Neural crest cell (in vitro differentiated cells): ENCODE measurements at regions not wholly inside any gene's neighbourhood (a gene's known extent, or its start where the extent isn't known, plus 50 kb on each side); places are given as distances from the start of the nearest gene placed in this dataset.
A peak's percentile ranks its signal among the peaks of the same experiment; 100 is the strongest.

ENCODE experiments used
- DNase-seq: peaks from one replicate; pipeline ENCODE4 v3.0.0; 2021; ENCODE audit warnings: low read depth, mixed read lengths, low spot score
- H3K27ac Mint-ChIP-seq: one replicate; pipeline ENCODE4 v1.8.0; 2021; ENCODE audit warnings: mild to moderate bottlenecking, mixed read lengths; ENCODE audit not compliant: unreplicated experiment
- H3K27me3 Mint-ChIP-seq: 2 replicates; pipeline ENCODE4 v1.8.0; 2021; ENCODE audit warnings: low read depth, mild to moderate bottlenecking, mixed read lengths
- H3K36me3 Mint-ChIP-seq: 2 replicates; pipeline ENCODE4 v1.8.0; 2021; ENCODE audit warnings: low read depth, mild to moderate bottlenecking, mixed read lengths
- H3K4me1 Mint-ChIP-seq: 2 replicates; pipeline ENCODE4 v1.8.0; 2021; ENCODE audit warnings: mixed read lengths
- H3K4me3 Mint-ChIP-seq: one replicate; pipeline ENCODE4 v1.8.0; 2021; ENCODE audit warnings: mild to moderate bottlenecking, mixed read lengths
- H3K9me3 Mint-ChIP-seq: 2 replicates; pipeline ENCODE4 v1.8.0; 2021; ENCODE audit warnings: mixed read lengths
- TF ChIP-seq, protein P1 (sequence below): fragments of 200-600 bp; sonication (generic); conservative IDR thresholded peaks from 2 replicates; pipeline ENCODE4 v1.5.0; 2021; ENCODE audit warnings: antibody characterized with exemption, mild to moderate bottlenecking

DNA sequence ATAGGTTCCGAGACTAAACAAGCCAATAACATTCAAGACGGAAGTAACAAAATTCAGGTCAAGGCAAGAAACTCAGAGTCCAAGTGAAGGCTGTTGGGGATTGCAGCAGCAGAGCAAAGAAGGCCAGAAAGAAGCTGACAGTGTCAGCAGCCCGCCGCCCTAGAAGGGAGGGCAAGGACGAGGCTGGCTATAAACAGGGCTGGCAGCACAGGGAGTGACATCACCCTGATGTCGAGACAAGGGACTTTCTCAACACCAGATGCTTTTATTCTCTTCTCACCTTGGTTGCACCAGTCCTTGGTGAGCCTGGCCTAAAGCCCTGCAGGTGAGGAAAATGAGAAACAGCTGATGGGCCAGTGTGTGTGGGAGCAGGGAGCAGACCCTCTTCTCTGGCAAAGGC is 687.7 kb upstream of the NRP1 start:
- H3K27me3 Mint-ChIP-seq: no peaks in the 10 kb centered on the region
- no peaks in the 10 kb centered on the region for H3K4me1 Mint-ChIP-seq
- no peak for DNase-seq
- H3K9me3 Mint-ChIP-seq: peaks cover 2% of the 10 kb centered on the region
- TF ChIP-seq, protein P1, sequence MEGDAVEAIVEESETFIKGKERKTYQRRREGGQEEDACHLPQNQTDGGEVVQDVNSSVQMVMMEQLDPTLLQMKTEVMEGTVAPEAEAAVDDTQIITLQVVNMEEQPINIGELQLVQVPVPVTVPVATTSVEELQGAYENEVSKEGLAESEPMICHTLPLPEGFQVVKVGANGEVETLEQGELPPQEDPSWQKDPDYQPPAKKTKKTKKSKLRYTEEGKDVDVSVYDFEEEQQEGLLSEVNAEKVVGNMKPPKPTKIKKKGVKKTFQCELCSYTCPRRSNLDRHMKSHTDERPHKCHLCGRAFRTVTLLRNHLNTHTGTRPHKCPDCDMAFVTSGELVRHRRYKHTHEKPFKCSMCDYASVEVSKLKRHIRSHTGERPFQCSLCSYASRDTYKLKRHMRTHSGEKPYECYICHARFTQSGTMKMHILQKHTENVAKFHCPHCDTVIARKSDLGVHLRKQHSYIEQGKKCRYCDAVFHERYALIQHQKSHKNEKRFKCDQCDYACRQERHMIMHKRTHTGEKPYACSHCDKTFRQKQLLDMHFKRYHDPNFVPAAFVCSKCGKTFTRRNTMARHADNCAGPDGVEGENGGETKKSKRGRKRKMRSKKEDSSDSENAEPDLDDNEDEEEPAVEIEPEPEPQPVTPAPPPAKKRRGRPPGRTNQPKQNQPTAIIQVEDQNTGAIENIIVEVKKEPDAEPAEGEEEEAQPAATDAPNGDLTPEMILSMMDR: no peak
- H3K4me3 Mint-ChIP-seq: no peak overlapping the region
- no peaks in the 10 kb centered on the region for H3K36me3 Mint-ChIP-seq
- H3K27ac Mint-ChIP-seq: no peak overlapping the region

DNA sequence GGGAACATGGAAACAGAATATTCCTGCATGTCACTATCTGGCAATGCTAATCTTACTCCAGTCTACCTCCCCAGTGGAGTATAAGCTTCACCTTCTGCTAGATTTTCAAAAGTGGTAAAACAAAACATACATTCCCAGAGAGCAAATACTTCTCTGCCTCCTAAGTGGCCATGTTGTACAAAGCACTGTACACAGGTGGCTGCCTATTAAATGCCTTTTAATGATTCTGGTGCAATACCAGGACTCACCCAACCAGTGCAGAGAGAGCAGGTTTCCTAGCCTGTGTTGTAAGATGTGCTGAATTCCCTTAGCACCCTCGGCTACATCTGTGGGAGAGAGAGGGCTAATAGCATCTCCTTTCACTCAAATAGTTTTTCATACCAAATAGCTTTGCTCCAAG is 684.3 kb upstream of the NRP1 start:
- Mint-ChIP-seq H3K4me3 (no peak overlapping the region), H3K27me3 (no peaks in the 10 kb centered on the region), H3K27ac (no peak overlapping the region), H3K4me1 (peaks cover 3% of the 10 kb centered on the region), H3K9me3 (no peaks in the 10 kb centered on the region), H3K36me3 (no peaks in the 10 kb centered on the region)
- TF ChIP-seq, protein P1: no peak
- DNase-seq: no peak

DNA sequence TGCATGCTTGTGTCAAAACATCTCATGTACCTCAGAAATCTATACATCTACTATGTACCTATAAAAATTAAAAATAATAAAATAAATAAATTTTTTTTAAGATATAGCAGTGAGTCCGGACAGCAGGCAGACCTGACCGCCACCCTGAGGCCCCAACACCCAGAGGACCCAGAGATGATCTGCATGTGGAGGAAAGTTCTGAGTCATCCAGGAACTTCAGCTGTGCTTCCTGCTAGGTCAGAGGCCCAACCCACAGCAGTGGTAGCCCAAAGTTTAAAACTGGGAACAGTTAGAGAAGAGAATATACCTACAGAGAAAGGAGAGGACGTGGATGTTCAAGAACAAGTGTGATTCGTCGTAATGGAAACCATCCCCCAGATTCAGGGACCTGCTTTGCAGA is 683.7 kb upstream of the NRP1 start:
- Mint-ChIP-seq H3K9me3 (no peaks in the 10 kb centered on the region), H3K4me3 (no peak overlapping the region), H3K4me1 (peaks cover 3% of the 10 kb centered on the region), H3K27me3 (peaks cover 2% of the 10 kb centered on the region), H3K36me3 (no peaks in the 10 kb centered on the region), H3K27ac (no peak overlapping the region)
- TF ChIP-seq, protein P1: no peak
- DNase-seq: no peak

DNA sequence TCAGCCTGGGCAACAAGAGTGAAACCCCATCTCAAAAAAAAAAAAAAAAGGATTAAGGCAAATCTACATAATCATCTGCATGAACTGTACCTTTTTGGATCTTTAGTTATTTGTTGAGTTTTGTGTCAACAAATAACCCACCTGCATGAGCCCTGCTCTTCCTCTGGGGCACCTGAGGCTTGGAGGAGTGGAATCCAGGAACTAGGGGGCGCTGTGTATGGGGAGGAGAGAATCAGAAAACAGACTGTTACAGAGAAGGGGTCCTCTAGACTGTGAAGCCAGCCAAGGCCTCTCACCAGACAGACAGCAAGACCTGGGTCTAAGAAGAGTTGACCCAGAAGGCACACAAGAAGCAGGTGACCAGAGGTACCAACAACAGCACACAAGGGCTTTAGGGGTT is 682.8 kb upstream of the NRP1 start:
- peaks cover 3% of the 10 kb centered on the region for H3K4me1 Mint-ChIP-seq
- H3K27me3 Mint-ChIP-seq: peaks cover 5% of the 10 kb centered on the region
- TF ChIP-seq, protein P1: peak; percentile 17
- DNase-seq: no peak
- no peak overlapping the region for H3K27ac Mint-ChIP-seq
- H3K4me3 Mint-ChIP-seq: no peak overlapping the region
- no peaks in the 10 kb centered on the region for H3K36me3 Mint-ChIP-seq
- H3K9me3 Mint-ChIP-seq: no peaks in the 10 kb centered on the region

DNA sequence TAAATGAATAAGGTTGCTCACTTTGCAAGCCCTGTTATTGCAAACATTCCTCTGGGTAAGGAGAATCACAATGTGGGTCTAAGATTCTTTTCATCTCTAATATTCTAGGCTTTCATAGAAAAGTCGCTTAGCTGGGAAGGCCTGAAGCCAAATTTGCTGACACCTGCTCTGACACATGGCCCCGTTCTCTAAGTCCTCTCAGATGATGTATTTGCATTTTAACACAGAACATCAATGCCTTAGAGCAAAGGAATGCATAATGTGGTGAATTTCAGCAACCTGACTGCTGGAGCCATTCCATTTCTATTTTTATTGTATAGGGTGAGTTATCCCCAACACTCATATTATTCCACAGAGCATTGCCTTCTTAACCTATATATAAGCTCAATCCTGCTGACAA is 682.1 kb upstream of the NRP1 start:
- H3K27me3 Mint-ChIP-seq: peaks cover 5% of the 10 kb centered on the region
- H3K4me1 Mint-ChIP-seq: peaks cover 3% of the 10 kb centered on the region
- no peaks in the 10 kb centered on the region for H3K9me3 Mint-ChIP-seq
- no peak overlapping the region for H3K27ac Mint-ChIP-seq
- TF ChIP-seq, protein P1: no peak
- no peaks in the 10 kb centered on the region for H3K36me3 Mint-ChIP-seq
- H3K4me3 Mint-ChIP-seq: no peak overlapping the region
- DNase-seq: no peak

DNA sequence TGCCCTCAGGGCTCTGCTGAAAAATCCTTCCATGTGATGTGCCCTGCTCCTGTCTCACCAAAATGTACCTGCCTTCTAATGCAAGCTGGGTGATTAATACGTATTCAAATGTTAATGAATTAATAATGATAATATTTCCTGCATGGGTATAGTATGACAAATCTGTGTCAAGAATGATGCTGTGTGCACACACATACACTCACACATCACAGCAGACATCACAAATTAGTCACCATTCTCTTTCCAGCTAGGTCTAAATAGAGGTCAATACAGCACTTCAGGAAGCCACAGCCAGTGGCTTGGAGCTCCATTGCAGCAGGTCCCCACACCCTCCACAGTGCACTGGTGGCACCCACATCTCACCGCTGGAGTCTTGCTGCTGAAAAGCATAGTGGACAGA is 681.2 kb upstream of the NRP1 start:
- Mint-ChIP-seq H3K4me1 (peaks cover 3% of the 10 kb centered on the region), H3K27me3 (peaks cover 5% of the 10 kb centered on the region), H3K36me3 (no peaks in the 10 kb centered on the region), H3K4me3 (no peak overlapping the region), H3K27ac (no peak overlapping the region), H3K9me3 (no peaks in the 10 kb centered on the region)
- TF ChIP-seq, protein P1: no peak
- no peak for DNase-seq
